ENCODE measurements at regions not wholly inside any gene's neighbourhood (a gene's known extent, or its start where the extent isn't known, plus 50 kb on each side); places are given as distances from the start of the nearest gene placed in this dataset.

- TF ChIP-seq POLR2AphosphoS5 (IDR thresholded peaks at IDR 0.05; ENCODE audit: borderline replicate concordance, low read depth, low read length) (no peak), EZH2 (IDR thresholded peaks at IDR 0.05) (no peak), FOXP2 (optimal IDR thresholded peaks at IDR 0.05; ENCODE audit: control extremely low read depth, extremely low read length, insufficient read depth) (no peak)
These were observed 755.2 kb downstream of the METTL15 start for GRCh38 chr11:28863422-28863821.
